Hepatocyte (in vitro differentiated cells): ENCODE measurements at regions not wholly inside any gene's neighbourhood (a gene's known extent, or its start where the extent isn't known, plus 50 kb on each side); places are given as distances from the start of the nearest gene placed in this dataset.

Experiments
- CTCF ChIP-seq: fragments of 200-600 bp; sonication (generic); IDR thresholded peaks from 2 replicates; pipeline ENCODE4 v1.5.1; 2016; ENCODE audit warnings: antibody characterized with exemption, mild to moderate bottlenecking; ENCODE audit not compliant: poor library complexity
- EZH2 ChIP-seq: fragments of 200-600 bp; sonication (generic); IDR thresholded peaks from 2 replicates; pipeline ENCODE4 v1.6.1; 2016; ENCODE audit warnings: antibody characterized with exemption, mild to moderate bottlenecking, borderline replicate concordance
- EZH2phosphoT487 ChIP-seq: fragments of 200-600 bp; sonication (generic); IDR thresholded peaks from one replicate; pipeline ENCODE4 v1.6.1; 2018; ENCODE audit warnings: antibody characterized with exemption, mild to moderate bottlenecking, low read depth, moderate library complexity; ENCODE audit not compliant: unreplicated experiment, severe bottlenecking

- TF ChIP-seq EZH2, result no peak
- no peak for TF ChIP-seq CTCF
- TF ChIP-seq EZH2phosphoT487, result no peak
Measured at GRCh38 chr2:157087373-157088002, 170.0 kb upstream of the GALNT5 start.
